GM12878 (cell line): ENCODE measurements at regions not wholly inside any gene's neighbourhood (a gene's known extent, or its start where the extent isn't known, plus 50 kb on each side); places are given as distances from the start of the nearest gene placed in this dataset.

Source experiments
- ATAC-seq: fragments of 200-7000 bp; cut with Tn5 transposase; 3 replicates; pipeline ENCODE4 v1.9.1; 2020; ENCODE audit warnings: mild to moderate bottlenecking, moderate library complexity
- BruUV-seq: library from RNA; stranded (reverse); fragments of 400-500 nt; replicated peaks from 2 replicates; lab custom pipeline; 2021; lab: Mats Ljungman, UMichigan
- CTCF ChIA-PET: fragments of 300-600 bp; sonication (Branson Sonifier 250); formaldehyde crosslinking; extraction: SDS; loops from one replicate; lab custom pipeline; 2021; ENCODE audit warnings: inconsistent platforms; lab: Yijun Ruan, JAX
- POLR2A ChIA-PET: fragments of 350-600 bp; formaldehyde crosslinking; extraction: SDS; loops from one replicate; lab custom pipeline; 2021; ENCODE audit warnings: inconsistent platforms; lab: Charles Lee
- RAD21 ChIA-PET: fragments of 300-600 bp; sonication (Branson Sonifier 250); formaldehyde crosslinking; loops from one replicate; lab custom pipeline; 2023; ENCODE audit warnings: antibody characterized with exemption; ENCODE audit not compliant: unreplicated experiment; lab: Charles Lee
- SMC1A ChIA-PET: fragments of 300-600 bp; sonication (Branson Sonifier 250); formaldehyde crosslinking; loops from one replicate; lab custom pipeline; 2023; ENCODE audit not compliant: unreplicated experiment, uncharacterized antibody; lab: Charles Lee
- DNase-seq: peaks from one replicate; pipeline ENCODE4 v3.0.0-alpha.2; 2011; ENCODE audit warnings: low read depth, low spot score
- FAIRE-seq: peaks from 3 replicates; lab custom pipeline; 2011; peaks lifted over from hg19 to GRCh38; lab: Jason Lieb, UNC
- H2AFZ ChIP-seq: 2 replicates; pipeline ENCODE4 v1.6.0; 2011; ENCODE audit warnings: low read depth, low read length, control low read depth; ENCODE audit not compliant: control insufficient read depth
- H3K27ac ChIP-seq: 2 replicates; pipeline ENCODE4 v1.5.1; 2011; ENCODE audit warnings: control low read depth; ENCODE audit not compliant: control insufficient read depth, insufficient read depth
- H3K27me3 ChIP-seq, 2 experiments: replicated peaks in 1 of 2; 2 replicates each; pipeline versions ENCODE4 v1.6.0 to v1.6.1; 2011; ENCODE audit warnings: low read length in 1 of 2; ENCODE audit not compliant: control insufficient read depth in 2 of 2, insufficient read depth in 2 of 2
- H3K36me3 ChIP-seq, 2 experiments: 2 replicates each; pipeline ENCODE4 v1.5.1; 2011; ENCODE audit warnings: low read length in 1 of 2; ENCODE audit not compliant: control insufficient read depth in 2 of 2, insufficient read depth in 2 of 2
- H3K4me1 ChIP-seq: 2 replicates; pipeline ENCODE4 v1.6.1; 2011; ENCODE audit warnings: mild to moderate bottlenecking, low read length, moderate library complexity, mixed read lengths; ENCODE audit not compliant: control insufficient read depth, insufficient read depth
- H3K4me2 ChIP-seq: 2 replicates; pipeline ENCODE4 v1.6.0; 2011; ENCODE audit warnings: control low read depth; ENCODE audit not compliant: control insufficient read depth, insufficient read depth
- H3K4me3 ChIP-seq: fragments of 200-600 bp; sonication (generic); 2 replicates; pipeline ENCODE4 v1.5.1; 2016
- H3K79me2 ChIP-seq: 2 replicates; pipeline ENCODE4 v1.6.0; 2011; ENCODE audit warnings: low read length; ENCODE audit not compliant: control insufficient read depth, insufficient read depth
- H3K9ac ChIP-seq: 2 replicates; pipeline ENCODE4 v1.8.0; 2011; ENCODE audit warnings: low read length, control low read depth, mixed read lengths; ENCODE audit not compliant: control insufficient read depth, insufficient read depth
- H3K9me3 ChIP-seq: replicated peaks from 3 replicates; pipeline ENCODE4 v1.5.1; 2011; ENCODE audit warnings: mild to moderate bottlenecking, low read length; ENCODE audit not compliant: control insufficient read depth, insufficient read depth
- H4K20me1 ChIP-seq: 2 replicates; pipeline ENCODE4 v1.6.0; 2011; ENCODE audit not compliant: control insufficient read depth, insufficient read depth
- CEBPZ ChIP-seq: fragments of 150-350 bp; IDR thresholded peaks from 2 replicates; pipeline ENCODE4 v1.6.1; 2016; ENCODE audit warnings: low read depth, low read length
- POLR2AphosphoS5 ChIP-seq: IDR thresholded peaks from 2 replicates; pipeline ENCODE4 v1.6.1; 2011; ENCODE audit warnings: mild to moderate bottlenecking, low read length, inconsistent platforms
- RELA ChIP-seq: fragments of 450-650 bp; IDR thresholded peaks from 2 replicates; pipeline ENCODE4 v1.8.0; 2014; ENCODE audit warnings: borderline replicate concordance; ENCODE audit not compliant: partially characterized antibody
- RELB ChIP-seq: fragments of 450-650 bp; IDR thresholded peaks from 2 replicates; pipeline ENCODE4 v1.6.1; 2017; ENCODE audit warnings: low read depth, mild to moderate bottlenecking, moderate library complexity
- TAF1 ChIP-seq: IDR thresholded peaks from 2 replicates; pipeline ENCODE4 v1.6.1; 2011; ENCODE audit warnings: mild to moderate bottlenecking, low read depth, low read length, borderline replicate concordance
- USF1 ChIP-seq: IDR thresholded peaks from 2 replicates; pipeline ENCODE4 v1.6.1; 2011; ENCODE audit warnings: borderline replicate concordance, low read depth, mild to moderate bottlenecking, moderate library complexity, mixed read lengths, low read length; ENCODE audit not compliant: insufficient read depth; ENCODE audit errors: extremely low read length
- ZBED1 ChIP-seq: IDR thresholded peaks from 2 replicates; pipeline ENCODE4 v1.6.1; 2016; ENCODE audit warnings: borderline replicate concordance
- ZSCAN29 ChIP-seq: fragments of 450-650 bp; IDR thresholded peaks from 2 replicates; pipeline ENCODE4 v1.6.1; 2017; ENCODE audit warnings: mild to moderate bottlenecking, moderate library complexity
- WGBS: methylation state at CpG from one replicate; pipeline ENCODE4 v1.1.6; 2016; ENCODE audit warnings: low lambda C conversion rate; ENCODE audit not compliant: insufficient replicate concordance, insufficient coverage; ENCODE audit errors: missing lambda C conversion rate; 5-methylcytosine and 5-hydroxymethylcytosine counted together
- in situ Hi-C: fragments of 300-500 bp; cut with MboI; formaldehyde crosslinking; loops from 9 replicates; pipeline ENCODE4 v1.14.3; 2018; ENCODE audit warnings: mixed read lengths
- intact Hi-C: fragments of 100-400 bp; cut with micrococcal nuclease; formaldehyde crosslinking; loops from one replicate; pipeline ENCODE4 v1.14.2; 2022; ENCODE audit not compliant: unreplicated experiment

- Histone ChIP-seq H4K20me1 (no peaks in the 10 kb centered on the region), H3K27ac (no peak overlapping the region), H3K4me1 (no peaks in the 10 kb centered on the region), H3K79me2 (no peaks in the 10 kb centered on the region), H3K36me3 (no peaks in the 10 kb centered on the region), H3K9me3 (no peaks in the 10 kb centered on the region), H3K9ac (no peak overlapping the region), H2AFZ (no peak overlapping the region), H3K4me3 (no peak overlapping the region), H3K4me2 (no peak overlapping the region), H3K27me3 (no peaks in the 10 kb centered on the region)
- ATAC-seq (peak; percentile 43; the same call in 1 of the 3 replicates), FAIRE-seq (no peak), DNase-seq (no peak)
- POLR2A ChIA-PET: no interaction called here
- CTCF ChIA-PET: interaction anchor here (3.8 kb wide), 1 partner anchor 12 kb away, joined by 22 read pairs; no protein-coding TSS in a partner anchor
- 22% methylated on average over 3 of the region's 3 CpGs for WGBS
- in situ Hi-C loops (no loop called here), intact Hi-C loops (no loop called here)
- TF ChIP-seq POLR2AphosphoS5 (no peak), TAF1 (no peak), RELA (no peak), CEBPZ (no peak)
- SMC1A ChIA-PET: no interaction called here
- BruUV-seq: no TSS peak
- RAD21 ChIA-PET: no interaction called here
Measured at GRCh38 chr12:44960856-44961255, 84.7 kb upstream of the NELL2 start.

- POLR2A ChIA-PET: no interaction called here
- DNase-seq: no peak
- BruUV-seq: no TSS peak
- Histone ChIP-seq H3K9ac (no peak overlapping the region), H3K27me3 (no peaks in the 10 kb centered on the region), H3K4me2 (no peak overlapping the region), H3K9me3 (no peaks in the 10 kb centered on the region), H3K4me1 (no peaks in the 10 kb centered on the region), H2AFZ (no peak overlapping the region), H4K20me1 (no peaks in the 10 kb centered on the region), H3K79me2 (no peaks in the 10 kb centered on the region), H3K27ac (no peak overlapping the region), H3K4me3 (no peak overlapping the region), H3K36me3 (no peaks in the 10 kb centered on the region)
- RAD21 ChIA-PET: no interaction called here
- intact Hi-C loops: no loop called here
- 19% methylated on average over 3 of the region's 3 CpGs for WGBS
- FAIRE-seq: no peak
- CTCF ChIA-PET: interaction anchor here (3.8 kb wide), 1 partner anchor 11 kb away, joined by 22 read pairs; no protein-coding TSS in a partner anchor
- no peak for ATAC-seq
- SMC1A ChIA-PET: no interaction called here
- TF ChIP-seq ZSCAN29: no peak
- no peak for TF ChIP-seq ZBED1
- no peak for TF ChIP-seq RELB
- TF ChIP-seq USF1: no peak
- in situ Hi-C loops: no loop called here
Measured at GRCh38 chr12:44960423-44960822, 84.3 kb upstream of the NELL2 start.
